ENCODE measurements at regions not wholly inside any gene's neighbourhood (a gene's known extent, or its start where the extent isn't known, plus 50 kb on each side); places are given as distances from the start of the nearest gene placed in this dataset.

DNA sequence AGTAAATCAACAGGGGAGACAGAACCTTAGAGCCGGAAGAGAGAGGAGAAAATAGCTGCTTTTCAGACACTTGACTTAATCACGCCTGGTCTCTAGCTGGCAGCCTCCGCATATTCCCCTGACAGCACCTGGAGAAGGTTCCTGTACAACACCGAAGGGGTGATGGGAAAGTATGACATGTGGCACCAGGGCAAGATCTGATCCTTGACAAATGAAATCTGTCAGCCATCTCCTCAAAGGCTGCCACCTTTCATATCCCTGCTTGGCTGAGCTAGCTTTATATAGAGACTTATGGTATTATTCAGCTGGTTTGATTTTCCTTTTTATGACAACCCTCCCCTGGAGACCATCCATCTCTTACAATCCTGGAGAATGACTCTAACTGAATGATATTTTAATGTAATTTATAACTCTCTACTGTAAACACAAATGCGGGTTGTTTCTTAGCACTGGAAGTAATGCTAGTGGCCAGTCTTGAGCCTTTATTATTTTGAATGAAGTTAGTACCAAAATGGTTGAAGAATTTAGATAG lies 1205.3 kb upstream of the CDH8 start:
- no peak overlapping the region for H3K4me3 Mint-ChIP-seq
- Histone ChIP-seq H3K9ac (ENCODE audit: extremely low read depth, insufficient read length, low read length) (no peak overlapping the region), H3K23me2 (ENCODE audit: insufficient read length, low read depth, low read length, poor library complexity, severe bottlenecking) (no peaks in the 10 kb centered on the region), H3K14ac (ENCODE audit: insufficient read depth, low read length) (no peak overlapping the region), H4K20me1 (ENCODE audit: control insufficient read depth, insufficient read depth, insufficient read length) (no peaks in the 10 kb centered on the region), H3K56ac (ENCODE audit: insufficient read length, low read depth, low read length) (no peak overlapping the region), H3K4ac (ENCODE audit: low read depth, low read length) (no peak overlapping the region), H2AFZ (ENCODE audit: low read length) (no peak overlapping the region), H3K4me1 (ENCODE audit: insufficient read depth, low read length) (no peaks in the 10 kb centered on the region), H4K91ac (ENCODE audit: insufficient read length, low read depth, low read length) (no peak overlapping the region), H3K23ac (ENCODE audit: insufficient read length, low read depth, low read length) (no peak overlapping the region), H3K79me1 (ENCODE audit: insufficient read depth, low read depth, low read length, poor library complexity, severe bottlenecking) (no peaks in the 10 kb centered on the region), H2AK5ac (ENCODE audit: insufficient read length, low read length) (no peak overlapping the region), H2BK15ac (ENCODE audit: low read depth, low read length) (no peak overlapping the region), H3K27ac (ENCODE audit: insufficient read length, low read depth, low read length) (no peak overlapping the region), H3K79me2 (ENCODE audit: insufficient read depth, low read length) (no peaks in the 10 kb centered on the region), H3T11ph (ENCODE audit: low read length) (no peak overlapping the region), H3K9me3 (ENCODE audit: control insufficient read depth, low read depth, low read length) (no peaks in the 10 kb centered on the region), H2BK20ac (ENCODE audit: low read depth, low read length, poor library complexity, severe bottlenecking) (no peak overlapping the region), H3K27me3 (ENCODE audit: insufficient read depth, low read length) (no peaks in the 10 kb centered on the region), H2BK120ac (ENCODE audit: low read depth, low read length, poor library complexity, severe bottlenecking) (no peak overlapping the region), H4K8ac (replicated peaks; ENCODE audit: insufficient read length, low read depth, low read length) (no peak overlapping the region), H3K18ac (ENCODE audit: insufficient read length, low read depth, low read length) (no peak overlapping the region), H2BK5ac (ENCODE audit: insufficient read length, low read length) (no peak overlapping the region), H2BK12ac (ENCODE audit: insufficient read length, low read depth, low read length) (no peak overlapping the region), H4K5ac (ENCODE audit: insufficient read length, low read depth, low read length) (no peak overlapping the region), H3K4me2 (ENCODE audit: insufficient read depth, insufficient read length, low read length) (no peak overlapping the region)
- H3K27me3 Mint-ChIP-seq (ENCODE audit: low read depth) = no peaks in the 10 kb centered on the region
- no peak overlapping the region for H3K27ac Mint-ChIP-seq
- TF ChIP-seq, protein P1, sequence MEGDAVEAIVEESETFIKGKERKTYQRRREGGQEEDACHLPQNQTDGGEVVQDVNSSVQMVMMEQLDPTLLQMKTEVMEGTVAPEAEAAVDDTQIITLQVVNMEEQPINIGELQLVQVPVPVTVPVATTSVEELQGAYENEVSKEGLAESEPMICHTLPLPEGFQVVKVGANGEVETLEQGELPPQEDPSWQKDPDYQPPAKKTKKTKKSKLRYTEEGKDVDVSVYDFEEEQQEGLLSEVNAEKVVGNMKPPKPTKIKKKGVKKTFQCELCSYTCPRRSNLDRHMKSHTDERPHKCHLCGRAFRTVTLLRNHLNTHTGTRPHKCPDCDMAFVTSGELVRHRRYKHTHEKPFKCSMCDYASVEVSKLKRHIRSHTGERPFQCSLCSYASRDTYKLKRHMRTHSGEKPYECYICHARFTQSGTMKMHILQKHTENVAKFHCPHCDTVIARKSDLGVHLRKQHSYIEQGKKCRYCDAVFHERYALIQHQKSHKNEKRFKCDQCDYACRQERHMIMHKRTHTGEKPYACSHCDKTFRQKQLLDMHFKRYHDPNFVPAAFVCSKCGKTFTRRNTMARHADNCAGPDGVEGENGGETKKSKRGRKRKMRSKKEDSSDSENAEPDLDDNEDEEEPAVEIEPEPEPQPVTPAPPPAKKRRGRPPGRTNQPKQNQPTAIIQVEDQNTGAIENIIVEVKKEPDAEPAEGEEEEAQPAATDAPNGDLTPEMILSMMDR (conservative IDR thresholded peaks at IDR 0.05) = no peak
- H3K36me3 Mint-ChIP-seq (ENCODE audit: insufficient read depth in 1 of 3, low read depth in 3 of 3) = peaks cover 0 to 4% (median 1%) of the 10 kb centered on the region in 3 experiments; a peak in 2 of 7 replicates
- no peak for DNase-seq
- H3K4me1 Mint-ChIP-seq = peaks cover 9 to 14% of the 10 kb centered on the region in 2 experiments
- no CpG with 5 or more reads among the region's 5 CpGs for WGBS (ENCODE audit: extremely low coverage, insufficient read length, low lambda C conversion rate)
- no peaks in the 10 kb centered on the region for H3K9me3 Mint-ChIP-seq

Data from H9 (cell line).